ENCODE measurements at regions not wholly inside any gene's neighbourhood (a gene's known extent, or its start where the extent isn't known, plus 50 kb on each side); places are given as distances from the start of the nearest gene placed in this dataset.

- no peak for TF ChIP-seq EZH2phosphoT487 (IDR thresholded peaks at IDR 0.05; ENCODE audit: borderline replicate concordance, low read depth, low read length)
- TF ChIP-seq, protein P1, sequence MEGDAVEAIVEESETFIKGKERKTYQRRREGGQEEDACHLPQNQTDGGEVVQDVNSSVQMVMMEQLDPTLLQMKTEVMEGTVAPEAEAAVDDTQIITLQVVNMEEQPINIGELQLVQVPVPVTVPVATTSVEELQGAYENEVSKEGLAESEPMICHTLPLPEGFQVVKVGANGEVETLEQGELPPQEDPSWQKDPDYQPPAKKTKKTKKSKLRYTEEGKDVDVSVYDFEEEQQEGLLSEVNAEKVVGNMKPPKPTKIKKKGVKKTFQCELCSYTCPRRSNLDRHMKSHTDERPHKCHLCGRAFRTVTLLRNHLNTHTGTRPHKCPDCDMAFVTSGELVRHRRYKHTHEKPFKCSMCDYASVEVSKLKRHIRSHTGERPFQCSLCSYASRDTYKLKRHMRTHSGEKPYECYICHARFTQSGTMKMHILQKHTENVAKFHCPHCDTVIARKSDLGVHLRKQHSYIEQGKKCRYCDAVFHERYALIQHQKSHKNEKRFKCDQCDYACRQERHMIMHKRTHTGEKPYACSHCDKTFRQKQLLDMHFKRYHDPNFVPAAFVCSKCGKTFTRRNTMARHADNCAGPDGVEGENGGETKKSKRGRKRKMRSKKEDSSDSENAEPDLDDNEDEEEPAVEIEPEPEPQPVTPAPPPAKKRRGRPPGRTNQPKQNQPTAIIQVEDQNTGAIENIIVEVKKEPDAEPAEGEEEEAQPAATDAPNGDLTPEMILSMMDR (conservative IDR thresholded peaks at IDR 0.05; ENCODE audit: low read length), result no peak
Observed at GRCh38 chr17:62860962-62861873, 53.1 kb upstream of the MARCHF10 start.
